Fibroblast of skin of scalp (primary cell): ENCODE measurements at regions not wholly inside any gene's neighbourhood (a gene's known extent, or its start where the extent isn't known, plus 50 kb on each side); places are given as distances from the start of the nearest gene placed in this dataset.
"Not testable (repeated sequence)": the region's sequence is repeated elsewhere in the genome, so short reads cannot be mapped to it uniquely, and the experiment has no call there.

Experiments
- DNase-seq: peaks from one replicate; pipeline ENCODE4 v3.0.0-alpha.2; 2013

- DNase-seq, result no peak
Measured at GRCh38 chr2:116513991-116514390, 1300.5 kb upstream of the DDX18 start.

GRCh38 chr2:116517936-116518335 lies 1296.6 kb upstream of the DDX18 start:
- DNase-seq, result no peak

- DNase-seq, result no peak
Measured at GRCh38 chr2:116537811-116538210, 1276.7 kb upstream of the DDX18 start.

GRCh38 chr2:116545286-116546068 lies 1269.0 kb upstream of the DDX18 start:
- DNase-seq, result no peak

GRCh38 chr2:116552738-116553419 lies 1261.6 kb upstream of the DDX18 start:
- DNase-seq, result not testable (repeated sequence)

- no peak for DNase-seq
Measured at GRCh38 chr2:116580209-116580608, 1234.3 kb upstream of the DDX18 start.

GRCh38 chr2:116582850-116583249 lies 1231.6 kb upstream of the DDX18 start:
- no peak for DNase-seq

- DNase-seq, result no peak
Measured at GRCh38 chr2:116585669-116586327, 1228.7 kb upstream of the DDX18 start.

- DNase-seq, result no peak
Measured at GRCh38 chr2:116586328-116586689, 1228.2 kb upstream of the DDX18 start.
